ENCODE measurements at regions not wholly inside any gene's neighbourhood (a gene's known extent, or its start where the extent isn't known, plus 50 kb on each side); places are given as distances from the start of the nearest gene placed in this dataset.

- Histone ChIP-seq H3K4me3 (no peak overlapping the region), H3K36me3 (no peaks in the 10 kb centered on the region), H3K9me3 (no peaks in the 10 kb centered on the region), H3K27ac (no peak overlapping the region), H3K4me1 (no peaks in the 10 kb centered on the region), H3K27me3 (no peaks in the 10 kb centered on the region)
- no peak for TF ChIP-seq CTCF (IDR thresholded peaks at IDR 0.05)
- intact Hi-C loops (cut with DNase I) = no loop called here
- DNase-seq (ENCODE audit: low spot score in 2 of 2) = no peak
Observed at GRCh38 chr5:18037718-18038117, 403.5 kb downstream of the TAF11L14 start.

- intact Hi-C loops (cut with DNase I) = no loop called here
- Histone ChIP-seq H3K4me1 (no peaks in the 10 kb centered on the region), H3K27me3 (no peaks in the 10 kb centered on the region), H3K4me3 (no peak overlapping the region), H3K27ac (no peak overlapping the region), H3K36me3 (no peaks in the 10 kb centered on the region), H3K9me3 (no peaks in the 10 kb centered on the region)
- DNase-seq (ENCODE audit: low spot score in 2 of 2) = no peak
- TF ChIP-seq CTCF (IDR thresholded peaks at IDR 0.05) = no peak
Observed at GRCh38 chr5:18043344-18043743, 409.1 kb downstream of the TAF11L14 start.

- Histone ChIP-seq H3K4me3 (no peak overlapping the region), H3K9me3 (no peaks in the 10 kb centered on the region), H3K27me3 (no peaks in the 10 kb centered on the region), H3K27ac (no peak overlapping the region), H3K4me1 (no peaks in the 10 kb centered on the region), H3K36me3 (no peaks in the 10 kb centered on the region)
- intact Hi-C loops (cut with DNase I) = no loop called here
- no peak for DNase-seq (ENCODE audit: low spot score in 2 of 2)
- no peak for TF ChIP-seq CTCF (IDR thresholded peaks at IDR 0.05)
Observed at GRCh38 chr5:18048449-18048848, 414.2 kb downstream of the TAF11L14 start.

GRCh38 chr5:18050345-18050744, 416.1 kb downstream of the TAF11L14 start:
- intact Hi-C loops (cut with DNase I) = no loop called here
- H3K4me1 ChIP-seq = no peaks in the 10 kb centered on the region
- H3K27ac ChIP-seq = no peak overlapping the region

GRCh38 chr5:18050776-18051175, 416.5 kb downstream of the TAF11L14 start:
- Histone ChIP-seq H3K4me1 (no peaks in the 10 kb centered on the region), H3K27ac (no peak overlapping the region), H3K9me3 (no peaks in the 10 kb centered on the region), H3K36me3 (no peaks in the 10 kb centered on the region), H3K27me3 (no peaks in the 10 kb centered on the region), H3K4me3 (no peak overlapping the region)
- intact Hi-C loops (cut with DNase I) = no loop called here
- no peak for TF ChIP-seq CTCF (IDR thresholded peaks at IDR 0.05)
- DNase-seq (ENCODE audit: low spot score in 2 of 2) = no peak

More at GRCh38 chr5:18050345-18050744, 416.1 kb downstream of the TAF11L14 start:
- no peak for DNase-seq (ENCODE audit: low spot score in 2 of 2)
- Histone ChIP-seq H3K9me3 (no peaks in the 10 kb centered on the region), H3K36me3 (no peaks in the 10 kb centered on the region), H3K4me3 (no peak overlapping the region), H3K27me3 (no peaks in the 10 kb centered on the region)
- TF ChIP-seq CTCF (IDR thresholded peaks at IDR 0.05) = no peak

GRCh38 chr5:18051953-18052352, 417.7 kb downstream of the TAF11L14 start:
- intact Hi-C loops (cut with DNase I) = no loop called here
- no peaks in the 10 kb centered on the region for H3K4me1 ChIP-seq
- H3K9me3 ChIP-seq = no peaks in the 10 kb centered on the region
- no peaks in the 10 kb centered on the region for H3K36me3 ChIP-seq
- no peak for DNase-seq (ENCODE audit: low spot score in 2 of 2)
- no peak overlapping the region for H3K4me3 ChIP-seq
- H3K27me3 ChIP-seq = no peaks in the 10 kb centered on the region
- no peak for TF ChIP-seq CTCF (IDR thresholded peaks at IDR 0.05)
- H3K27ac ChIP-seq = no peak overlapping the region
